ENCODE measurements at regions not wholly inside any gene's neighbourhood (a gene's known extent, or its start where the extent isn't known, plus 50 kb on each side); places are given as distances from the start of the nearest gene placed in this dataset.
"Not testable (repeated sequence)": the region's sequence is repeated elsewhere in the genome, so short reads cannot be mapped to it uniquely, and the experiment has no call there.

DNA sequence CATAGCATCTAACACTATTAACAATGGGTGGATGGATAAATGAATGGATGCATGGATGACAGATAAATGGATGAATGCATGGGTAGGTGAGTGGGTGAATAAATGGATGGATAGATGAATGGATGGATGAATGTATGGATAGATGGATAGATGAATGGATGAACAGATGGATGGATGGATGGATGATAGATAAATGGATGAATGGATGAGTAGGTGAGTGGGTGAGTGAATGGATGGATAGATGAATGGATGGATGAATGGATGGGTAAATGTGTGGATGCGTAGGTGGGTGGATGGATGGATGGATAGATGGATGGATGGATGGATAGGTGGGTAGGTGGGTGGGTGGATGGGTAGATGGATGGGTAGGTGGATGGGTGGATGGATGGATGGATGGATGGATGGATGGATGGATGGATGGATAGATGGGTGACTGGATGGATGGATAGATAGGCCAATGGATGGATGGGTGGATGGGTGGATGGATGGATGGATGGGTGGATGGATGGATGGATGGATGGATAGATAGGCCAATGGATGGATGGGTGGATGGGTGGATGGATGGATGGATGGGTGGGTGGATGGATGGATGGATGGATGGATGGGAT is 260.6 kb upstream of the ZNF507 start:
- TF ChIP-seq ZNF619 (CRISPR knock-in tag; IDR thresholded peaks at IDR 0.05); BCL6 (CRISPR knock-in tag; IDR thresholded peaks at IDR 0.05); CTCF (CRISPR knock-in tag; IDR thresholded peaks at IDR 0.05); JUN (CRISPR knock-in tag; IDR thresholded peaks at IDR 0.05); NR3C1 (CRISPR knock-in tag; IDR thresholded peaks at IDR 0.05); AKNA (CRISPR knock-in tag; IDR thresholded peaks at IDR 0.05; ENCODE audit: borderline replicate concordance); EP300 (IDR thresholded peaks at IDR 0.05; ENCODE audit: low read depth in 2 of 2, low read length in 2 of 2); EP300 (CRISPR knock-in tag; IDR thresholded peaks at IDR 0.05; ENCODE audit: borderline replicate concordance); BHLHE40 (IDR thresholded peaks at IDR 0.05; ENCODE audit: low read length); YY1 (IDR thresholded peaks at IDR 0.05; ENCODE audit: insufficient read depth, insufficient replicate concordance, low read depth, low read length); RAD21 (CRISPR knock-in tag; IDR thresholded peaks at IDR 0.05); NBN (conservative IDR thresholded peaks at IDR 0.05); FOXM1 (CRISPR knock-in tag; IDR thresholded peaks at IDR 0.05); LBX2 (CRISPR knock-in tag; IDR thresholded peaks at IDR 0.05; ENCODE audit: borderline replicate concordance): not testable (repeated sequence)

Measured in HepG2 (cell line).